ENCODE measurements at regions not wholly inside any gene's neighbourhood (a gene's known extent, or its start where the extent isn't known, plus 50 kb on each side); places are given as distances from the start of the nearest gene placed in this dataset.

- TF ChIP-seq CTCF (conservative IDR thresholded peaks at IDR 0.05) (no peak), ZFX (IDR thresholded peaks at IDR 0.05) (no peak)
These were observed 169.9 kb downstream of the CYB561 start for GRCh38 chr17:63275971-63276745.

Measured in C4-2B (cell line).